Astrocyte (in vitro differentiated cells and primary cell): ENCODE measurements at regions not wholly inside any gene's neighbourhood (a gene's known extent, or its start where the extent isn't known, plus 50 kb on each side); places are given as distances from the start of the nearest gene placed in this dataset.

Experiments
- CTCF ChIP-seq: IDR thresholded peaks from 2 replicates; pipeline ENCODE4 v1.5.1; 2011; ENCODE audit warnings: low read depth, mild to moderate bottlenecking, inconsistent platforms, low read length, moderate library complexity; ENCODE audit not compliant: insufficient read depth
- EZH2 ChIP-seq: IDR thresholded peaks from 2 replicates; pipeline ENCODE4 v1.6.1; 2012; ENCODE audit warnings: mild to moderate bottlenecking, low read length, inconsistent platforms; ENCODE audit not compliant: insufficient read depth

- TF ChIP-seq CTCF (no peak), EZH2 (no peak)
These were observed 319.4 kb upstream of the NR2F2 start for GRCh38 chr15:96011136-96011535.
